Parathyroid adenoma (tissue), 2 donors: ENCODE measurements at regions not wholly inside any gene's neighbourhood (a gene's known extent, or its start where the extent isn't known, plus 50 kb on each side); places are given as distances from the start of the nearest gene placed in this dataset.

Experiments used
- H2AFZ ChIP-seq: fragments of 300-600 bp; sonication (generic); one replicate; pipeline ENCODE4 v1.7.0; 2017; ENCODE audit warnings: antibody characterized with exemption, mild to moderate bottlenecking
- H3K27ac ChIP-seq: fragments of 300-600 bp; sonication (generic); one replicate; pipeline ENCODE4 v1.7.0; 2017
- H3K27me3 ChIP-seq: fragments of 300-600 bp; sonication (generic); one replicate; pipeline ENCODE4 v1.7.0; 2017; ENCODE audit warnings: low read length; ENCODE audit not compliant: control insufficient read depth, insufficient read depth
- H3K36me3 ChIP-seq: fragments of 300-600 bp; sonication (generic); one replicate; pipeline ENCODE4 v1.7.0; 2017; ENCODE audit warnings: low read length; ENCODE audit not compliant: control insufficient read depth, insufficient read depth
- H3K4me1 ChIP-seq: fragments of 300-600 bp; sonication (generic); one replicate; pipeline ENCODE4 v1.7.0; 2017; ENCODE audit warnings: control low read depth
- H3K4me2 ChIP-seq: fragments of 300-600 bp; sonication (generic); one replicate; pipeline ENCODE4 v1.7.0; 2017; ENCODE audit warnings: low read length
- H3K4me3 ChIP-seq: fragments of 300-600 bp; sonication (generic); one replicate; pipeline ENCODE4 v1.7.0; 2017; ENCODE audit warnings: low read depth, low read length
- H3K79me2 ChIP-seq: fragments of 300-600 bp; sonication (generic); one replicate; pipeline ENCODE4 v1.7.0; 2017; ENCODE audit warnings: control low read depth
- H3K9ac ChIP-seq: fragments of 300-600 bp; sonication (generic); one replicate; pipeline ENCODE4 v1.7.0; 2017; ENCODE audit warnings: mild to moderate bottlenecking
- H3K9me3 ChIP-seq: fragments of 300-600 bp; sonication (generic); one replicate; pipeline ENCODE4 v1.7.0; 2017; ENCODE audit warnings: low read length; ENCODE audit not compliant: control insufficient read depth
- CTCF ChIP-seq: fragments of 300-600 bp; sonication (generic); IDR thresholded peaks from one replicate; pipeline ENCODE4 v1.7.0; 2017; ENCODE audit warnings: antibody characterized with exemption, mild to moderate bottlenecking
- donor health status: primary hyperparathyroidism.

DNA sequence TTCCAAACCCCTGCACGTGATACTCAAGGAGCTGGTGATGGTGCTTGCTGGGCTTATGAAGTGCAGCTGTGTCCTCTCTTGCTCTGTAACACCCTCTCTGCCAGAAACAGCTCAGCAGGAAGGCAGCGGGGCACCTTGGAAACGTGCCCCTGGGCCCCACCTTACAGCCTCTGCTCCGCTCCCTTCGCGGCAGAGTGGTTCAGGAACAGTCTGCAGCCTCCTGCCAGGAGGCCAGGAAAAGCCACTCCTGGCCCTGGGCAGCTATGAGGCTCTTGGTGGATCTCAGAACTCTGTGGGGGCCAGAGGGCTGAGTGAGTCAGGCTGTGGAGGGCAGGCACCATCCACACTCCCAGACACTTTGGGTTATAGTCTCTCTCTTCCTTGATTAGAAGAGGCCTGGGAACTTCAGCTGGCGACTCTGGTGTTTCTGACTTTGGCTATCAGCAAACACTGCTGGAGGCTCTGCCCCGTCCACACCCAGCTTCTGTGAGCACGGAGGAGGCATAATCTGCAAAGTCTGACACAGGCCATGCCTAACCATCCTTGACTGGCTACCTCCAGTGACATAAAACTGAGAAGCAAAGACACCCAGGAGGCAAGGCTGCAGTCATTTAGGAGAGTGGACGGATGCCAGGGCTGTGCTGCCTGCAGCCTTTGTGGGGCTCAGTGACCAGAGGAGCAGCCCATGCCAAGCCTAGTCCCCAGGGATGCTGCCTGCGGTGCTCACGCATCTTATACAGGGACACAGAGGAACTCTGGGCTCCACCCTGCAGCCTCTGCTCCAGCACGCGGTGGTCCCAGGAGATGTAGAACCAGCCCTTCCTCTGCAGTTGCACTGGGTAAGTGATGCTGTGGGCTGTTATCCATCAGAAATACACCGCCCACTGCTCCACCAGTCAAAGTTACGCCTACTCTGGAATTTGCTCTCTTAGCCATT lies 65.3 kb downstream of the METRNL start:
- H2AFZ ChIP-seq: no peak overlapping the region
- H3K27me3 ChIP-seq: no peaks in the 10 kb centered on the region
- no peaks in the 10 kb centered on the region for H3K79me2 ChIP-seq
- H3K4me1 ChIP-seq: no peaks in the 10 kb centered on the region
- H3K36me3 ChIP-seq: no peaks in the 10 kb centered on the region
- H3K4me3 ChIP-seq: no peak overlapping the region
- no peak overlapping the region for H3K9ac ChIP-seq
- no peak for TF ChIP-seq CTCF
- no peak overlapping the region for H3K4me2 ChIP-seq
- no peak overlapping the region for H3K27ac ChIP-seq
- no peaks in the 10 kb centered on the region for H3K9me3 ChIP-seq

GRCh38 chr17:83145358-83145738 lies 65.9 kb downstream of the METRNL start:
- H3K4me1 ChIP-seq: no peaks in the 10 kb centered on the region
- no peaks in the 10 kb centered on the region for H3K9me3 ChIP-seq
- no peak overlapping the region for H3K4me2 ChIP-seq
- H3K79me2 ChIP-seq: no peaks in the 10 kb centered on the region
- no peak for TF ChIP-seq CTCF
- no peaks in the 10 kb centered on the region for H3K27me3 ChIP-seq
- H3K9ac ChIP-seq: no peak overlapping the region
- no peaks in the 10 kb centered on the region for H3K36me3 ChIP-seq
- H3K27ac ChIP-seq: no peak overlapping the region
- H2AFZ ChIP-seq: no peak overlapping the region
- H3K4me3 ChIP-seq: no peak overlapping the region

DNA sequence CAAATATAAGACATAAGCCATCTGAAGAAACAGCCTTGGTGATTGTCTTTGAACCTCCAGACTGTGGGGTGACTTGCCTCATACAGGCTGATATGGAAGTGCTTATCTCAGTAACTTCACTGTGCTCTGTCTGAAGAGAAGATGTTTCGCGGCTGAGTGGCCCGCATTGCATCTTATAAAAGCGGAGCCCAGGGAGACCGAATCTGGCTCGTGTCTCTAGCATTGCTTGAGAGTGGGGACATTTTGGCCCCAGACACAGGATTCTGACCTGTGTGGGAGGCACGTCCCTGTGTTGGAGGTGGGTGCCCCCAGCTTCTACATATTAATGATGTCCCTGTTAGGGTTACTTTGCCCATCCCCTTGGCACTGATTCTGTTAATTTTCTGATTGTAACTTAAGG lies 66.4 kb downstream of the METRNL start:
- Histone ChIP-seq H3K27me3 (no peaks in the 10 kb centered on the region), H3K9me3 (no peaks in the 10 kb centered on the region), H3K36me3 (no peaks in the 10 kb centered on the region), H3K79me2 (no peaks in the 10 kb centered on the region), H3K4me3 (no peak overlapping the region), H3K4me2 (no peak overlapping the region), H3K9ac (no peak overlapping the region), H3K27ac (no peak overlapping the region), H3K4me1 (no peaks in the 10 kb centered on the region), H2AFZ (no peak overlapping the region)
- no peak for TF ChIP-seq CTCF

DNA sequence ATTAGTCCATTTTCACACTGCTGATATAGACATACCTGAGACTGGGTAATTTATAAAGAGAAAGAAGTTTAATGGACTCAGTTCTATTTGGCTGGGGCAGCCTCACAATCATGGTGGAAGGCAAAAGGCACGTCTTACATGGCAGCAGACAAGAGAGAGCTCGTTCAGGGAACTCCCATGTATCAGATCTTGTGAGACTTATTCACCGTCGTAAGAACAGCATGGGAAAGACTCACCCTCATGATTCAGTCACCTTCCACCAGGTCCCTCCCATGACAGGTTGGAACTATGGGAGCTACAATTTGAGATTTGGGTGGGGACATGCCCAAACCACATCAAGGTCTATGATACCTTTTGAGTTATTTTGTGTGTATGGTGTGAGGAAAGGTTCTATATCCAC lies 66.9 kb downstream of the METRNL start:
- Histone ChIP-seq H3K36me3 (no peaks in the 10 kb centered on the region), H2AFZ (no peak overlapping the region), H3K27ac (no peak overlapping the region), H3K9me3 (no peaks in the 10 kb centered on the region), H3K4me2 (no peak overlapping the region), H3K27me3 (no peaks in the 10 kb centered on the region), H3K4me1 (no peaks in the 10 kb centered on the region), H3K79me2 (no peaks in the 10 kb centered on the region), H3K9ac (no peak overlapping the region), H3K4me3 (no peak overlapping the region)
- TF ChIP-seq CTCF: no peak

GRCh38 chr17:83147280-83147679 lies 67.9 kb downstream of the METRNL start:
- TF ChIP-seq CTCF: no peak
- Histone ChIP-seq H3K4me2 (no peak overlapping the region), H3K4me3 (no peak overlapping the region), H3K27me3 (no peaks in the 10 kb centered on the region), H3K4me1 (no peaks in the 10 kb centered on the region), H2AFZ (no peak overlapping the region), H3K27ac (no peak overlapping the region), H3K9ac (no peak overlapping the region), H3K9me3 (no peaks in the 10 kb centered on the region), H3K79me2 (no peaks in the 10 kb centered on the region), H3K36me3 (no peaks in the 10 kb centered on the region)
